Mesothelial cell of epicardium (in vitro differentiated cells): ENCODE measurements at regions not wholly inside any gene's neighbourhood (a gene's known extent, or its start where the extent isn't known, plus 50 kb on each side); places are given as distances from the start of the nearest gene placed in this dataset.

Experiments used
- DNase-seq, 2 experiments: peaks; one replicate each; pipeline ENCODE4 v3.0.0; 2021; ENCODE audit warnings: low spot score in 2 of 2; ENCODE audit not compliant: unreplicated experiment in 2 of 2
- H3K27ac Mint-ChIP-seq: 2 replicates; pipeline ENCODE4 v1.8.0; 2021; ENCODE audit warnings: mixed read lengths
- H3K27me3 Mint-ChIP-seq: 2 replicates; pipeline ENCODE4 v1.8.0; 2021; ENCODE audit warnings: low read depth, mixed read lengths
- H3K36me3 Mint-ChIP-seq: 2 replicates; pipeline ENCODE4 v1.8.0; 2021; ENCODE audit warnings: mixed read lengths
- H3K4me1 Mint-ChIP-seq: 2 replicates; pipeline ENCODE4 v1.8.0; 2021; ENCODE audit warnings: mixed read lengths
- H3K4me3 Mint-ChIP-seq: 2 replicates; pipeline ENCODE4 v1.8.0; 2021; ENCODE audit warnings: mild to moderate bottlenecking, moderate library complexity, mixed read lengths
- H3K9me3 Mint-ChIP-seq: 2 replicates; pipeline ENCODE4 v1.8.0; 2021; ENCODE audit warnings: mixed read lengths
- CTCF ChIP-seq: fragments of 200-600 bp; sonication (generic); IDR thresholded peaks from one replicate; pipeline ENCODE4 v1.5.0; 2021; ENCODE audit warnings: antibody characterized with exemption; ENCODE audit not compliant: unreplicated experiment

GRCh38 chr14:82112210-82112839 is 578.7 kb upstream of the SEL1L start:
- DNase-seq = no peak
- H3K4me1 Mint-ChIP-seq = no peaks in the 10 kb centered on the region
- no peak overlapping the region for H3K27ac Mint-ChIP-seq
- peaks cover 3% of the 10 kb centered on the region for H3K9me3 Mint-ChIP-seq
- no peak overlapping the region for H3K4me3 Mint-ChIP-seq
- H3K27me3 Mint-ChIP-seq = peaks cover 17% of the 10 kb centered on the region
- peaks cover 1% of the 10 kb centered on the region for H3K36me3 Mint-ChIP-seq
- no peak for TF ChIP-seq CTCF

GRCh38 chr14:82113007-82113406 is 579.4 kb upstream of the SEL1L start:
- peaks cover 9% of the 10 kb centered on the region for H3K9me3 Mint-ChIP-seq
- no peak for DNase-seq
- H3K4me3 Mint-ChIP-seq = no peak overlapping the region
- H3K27me3 Mint-ChIP-seq = peaks cover 17% of the 10 kb centered on the region
- no peak for TF ChIP-seq CTCF
- no peaks in the 10 kb centered on the region for H3K4me1 Mint-ChIP-seq
- H3K27ac Mint-ChIP-seq = no peak overlapping the region
- H3K36me3 Mint-ChIP-seq = peaks cover 1% of the 10 kb centered on the region

GRCh38 chr14:82113710-82114109 is 580.1 kb upstream of the SEL1L start:
- Mint-ChIP-seq H3K36me3 (peaks cover 1% of the 10 kb centered on the region), H3K27me3 (peaks cover 17% of the 10 kb centered on the region), H3K9me3 (peaks cover 13% of the 10 kb centered on the region), H3K4me1 (no peaks in the 10 kb centered on the region), H3K4me3 (no peak overlapping the region), H3K27ac (no peak overlapping the region)
- no peak for DNase-seq
- no peak for TF ChIP-seq CTCF

GRCh38 chr14:82116721-82117120 is 583.1 kb upstream of the SEL1L start:
- Mint-ChIP-seq H3K9me3 (peaks cover 20% of the 10 kb centered on the region), H3K27me3 (peaks cover 8% of the 10 kb centered on the region), H3K4me1 (no peaks in the 10 kb centered on the region), H3K36me3 (peaks cover 1% of the 10 kb centered on the region), H3K4me3 (no peak overlapping the region), H3K27ac (no peak overlapping the region)
- no peak for DNase-seq
- TF ChIP-seq CTCF = no peak

GRCh38 chr14:82122655-82123054 is 589.0 kb upstream of the SEL1L start:
- peaks cover 14% of the 10 kb centered on the region for H3K9me3 Mint-ChIP-seq
- H3K27me3 Mint-ChIP-seq = no peaks in the 10 kb centered on the region
- H3K4me1 Mint-ChIP-seq = no peaks in the 10 kb centered on the region
- no peak overlapping the region for H3K4me3 Mint-ChIP-seq
- DNase-seq = no peak
- H3K36me3 Mint-ChIP-seq = no peaks in the 10 kb centered on the region
- TF ChIP-seq CTCF = no peak
- no peak overlapping the region for H3K27ac Mint-ChIP-seq

- Mint-ChIP-seq H3K36me3 (no peaks in the 10 kb centered on the region), H3K27me3 (no peaks in the 10 kb centered on the region), H3K9me3 (no peaks in the 10 kb centered on the region), H3K4me3 (no peak overlapping the region), H3K27ac (no peak overlapping the region), H3K4me1 (no peaks in the 10 kb centered on the region)
- TF ChIP-seq CTCF = no peak
- no peak for DNase-seq
These were observed 590.9 kb upstream of the SEL1L start for GRCh38 chr14:82124511-82124910.
